ENCODE measurements at regions not wholly inside any gene's neighbourhood (a gene's known extent, or its start where the extent isn't known, plus 50 kb on each side); places are given as distances from the start of the nearest gene placed in this dataset.

DNA sequence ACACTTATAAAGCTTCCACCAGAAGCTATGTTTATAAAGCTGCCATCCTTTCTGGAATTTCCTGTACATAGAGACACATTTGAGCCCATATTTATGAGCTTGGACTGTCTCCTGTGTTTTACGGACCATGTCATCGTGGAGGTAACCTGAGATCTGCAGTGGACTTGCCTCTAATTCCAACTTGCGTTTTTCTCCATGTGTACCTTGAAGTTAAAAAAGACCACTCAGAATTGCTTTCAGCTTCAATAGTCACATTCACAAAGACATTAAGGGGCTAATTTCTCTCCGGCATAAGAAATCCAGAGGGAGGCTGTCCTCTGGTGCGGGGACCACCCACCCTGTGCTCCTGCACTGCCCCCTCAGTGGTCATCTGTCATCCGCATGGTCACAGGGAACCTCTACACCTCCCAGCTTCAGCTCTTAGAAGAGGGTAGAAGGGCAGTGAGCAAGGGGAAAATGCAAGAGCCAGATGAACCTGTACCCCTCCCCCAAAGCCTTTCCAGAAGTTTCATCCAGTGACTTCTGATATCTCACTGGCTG is 521.4 kb upstream of the CAMK1G start:
- no peaks in the 10 kb centered on the region for H3K36me3 ChIP-seq (replicated peaks; ENCODE audit: insufficient read depth, low read length)
- H3K4me3 ChIP-seq (ENCODE audit: low read length): no peak overlapping the region
- H3K4me2 ChIP-seq (ENCODE audit: low read depth, low read length): no peak overlapping the region
- no peaks in the 10 kb centered on the region for H3K9me3 ChIP-seq (replicated peaks; ENCODE audit: insufficient read depth, low read length)
- H4K20me1 ChIP-seq (ENCODE audit: insufficient read depth, low read length): no peaks in the 10 kb centered on the region
- H3F3A ChIP-seq (ENCODE audit: insufficient read depth, low read length): no peaks in the 10 kb centered on the region
- H3K9me2 ChIP-seq (replicated peaks; ENCODE audit: insufficient read depth, low read length): no peaks in the 10 kb centered on the region
- no peak overlapping the region for H2AFZ ChIP-seq (ENCODE audit: low read length)
- peaks cover 17% of the 10 kb centered on the region for H3K4me1 ChIP-seq (ENCODE audit: low read length)
- H3K79me2 ChIP-seq (ENCODE audit: low read length): no peaks in the 10 kb centered on the region
- H3K27me3 ChIP-seq (replicated peaks; ENCODE audit: insufficient read depth, low read length): no peaks in the 10 kb centered on the region
- no peak overlapping the region for H3K9ac ChIP-seq (ENCODE audit: low read length)
- TF ChIP-seq EZH2phosphoT487 (IDR thresholded peaks at IDR 0.05; ENCODE audit: low read length): no peak
- TF ChIP-seq EZH2 (optimal IDR thresholded peaks at IDR 0.05; ENCODE audit: low read depth, low read length): no peak
- TF ChIP-seq, protein P1, sequence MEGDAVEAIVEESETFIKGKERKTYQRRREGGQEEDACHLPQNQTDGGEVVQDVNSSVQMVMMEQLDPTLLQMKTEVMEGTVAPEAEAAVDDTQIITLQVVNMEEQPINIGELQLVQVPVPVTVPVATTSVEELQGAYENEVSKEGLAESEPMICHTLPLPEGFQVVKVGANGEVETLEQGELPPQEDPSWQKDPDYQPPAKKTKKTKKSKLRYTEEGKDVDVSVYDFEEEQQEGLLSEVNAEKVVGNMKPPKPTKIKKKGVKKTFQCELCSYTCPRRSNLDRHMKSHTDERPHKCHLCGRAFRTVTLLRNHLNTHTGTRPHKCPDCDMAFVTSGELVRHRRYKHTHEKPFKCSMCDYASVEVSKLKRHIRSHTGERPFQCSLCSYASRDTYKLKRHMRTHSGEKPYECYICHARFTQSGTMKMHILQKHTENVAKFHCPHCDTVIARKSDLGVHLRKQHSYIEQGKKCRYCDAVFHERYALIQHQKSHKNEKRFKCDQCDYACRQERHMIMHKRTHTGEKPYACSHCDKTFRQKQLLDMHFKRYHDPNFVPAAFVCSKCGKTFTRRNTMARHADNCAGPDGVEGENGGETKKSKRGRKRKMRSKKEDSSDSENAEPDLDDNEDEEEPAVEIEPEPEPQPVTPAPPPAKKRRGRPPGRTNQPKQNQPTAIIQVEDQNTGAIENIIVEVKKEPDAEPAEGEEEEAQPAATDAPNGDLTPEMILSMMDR (IDR thresholded peaks at IDR 0.05; ENCODE audit: low read length): no peak
- H3K27ac ChIP-seq (ENCODE audit: low read length): no peak overlapping the region
- DNase-seq: no peak

DNA sequence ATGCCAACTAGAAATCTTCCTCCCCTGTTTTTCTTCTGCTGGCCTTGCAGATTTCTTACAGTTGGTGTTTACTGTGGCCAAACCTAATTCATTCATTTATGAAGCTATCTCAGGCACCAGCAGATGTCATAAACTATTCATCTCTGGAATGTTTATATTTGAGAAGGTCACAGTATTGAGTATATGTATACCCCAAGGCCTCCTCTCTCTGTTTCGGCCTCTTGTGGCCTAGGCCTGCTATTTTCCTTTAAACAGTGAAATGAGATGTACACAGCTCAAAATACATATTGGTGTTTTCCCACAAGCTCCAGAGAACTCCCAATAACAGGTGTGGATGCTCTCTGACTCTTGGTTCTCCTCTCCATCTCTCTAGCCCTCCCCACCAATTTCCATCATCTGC is 520.7 kb upstream of the CAMK1G start:
- no peak overlapping the region for H3K9ac ChIP-seq (ENCODE audit: low read length)
- DNase-seq: no peak
- no peak overlapping the region; the same call in 1 of the 2 replicates for H2AFZ ChIP-seq (ENCODE audit: low read length)
- H3K4me2 ChIP-seq (ENCODE audit: low read depth, low read length): no peak overlapping the region
- H3K36me3 ChIP-seq (replicated peaks; ENCODE audit: insufficient read depth, low read length): no peaks in the 10 kb centered on the region
- no peaks in the 10 kb centered on the region for H3K9me2 ChIP-seq (replicated peaks; ENCODE audit: insufficient read depth, low read length)
- peaks cover 17% of the 10 kb centered on the region for H3K4me1 ChIP-seq (ENCODE audit: low read length)
- H3K79me2 ChIP-seq (ENCODE audit: low read length): no peaks in the 10 kb centered on the region
- TF ChIP-seq, protein P1 (IDR thresholded peaks at IDR 0.05; ENCODE audit: low read length): no peak
- no peak for TF ChIP-seq EZH2phosphoT487 (IDR thresholded peaks at IDR 0.05; ENCODE audit: low read length)
- TF ChIP-seq EZH2 (optimal IDR thresholded peaks at IDR 0.05; ENCODE audit: low read depth, low read length): no peak
- H3K27me3 ChIP-seq (replicated peaks; ENCODE audit: insufficient read depth, low read length): no peaks in the 10 kb centered on the region
- H3F3A ChIP-seq (ENCODE audit: insufficient read depth, low read length): no peaks in the 10 kb centered on the region
- H4K20me1 ChIP-seq (ENCODE audit: insufficient read depth, low read length): no peaks in the 10 kb centered on the region
- H3K9me3 ChIP-seq (replicated peaks; ENCODE audit: insufficient read depth, low read length): no peaks in the 10 kb centered on the region
- no peak overlapping the region for H3K27ac ChIP-seq (ENCODE audit: low read length)
- no peak overlapping the region for H3K4me3 ChIP-seq (ENCODE audit: low read length)

DNA sequence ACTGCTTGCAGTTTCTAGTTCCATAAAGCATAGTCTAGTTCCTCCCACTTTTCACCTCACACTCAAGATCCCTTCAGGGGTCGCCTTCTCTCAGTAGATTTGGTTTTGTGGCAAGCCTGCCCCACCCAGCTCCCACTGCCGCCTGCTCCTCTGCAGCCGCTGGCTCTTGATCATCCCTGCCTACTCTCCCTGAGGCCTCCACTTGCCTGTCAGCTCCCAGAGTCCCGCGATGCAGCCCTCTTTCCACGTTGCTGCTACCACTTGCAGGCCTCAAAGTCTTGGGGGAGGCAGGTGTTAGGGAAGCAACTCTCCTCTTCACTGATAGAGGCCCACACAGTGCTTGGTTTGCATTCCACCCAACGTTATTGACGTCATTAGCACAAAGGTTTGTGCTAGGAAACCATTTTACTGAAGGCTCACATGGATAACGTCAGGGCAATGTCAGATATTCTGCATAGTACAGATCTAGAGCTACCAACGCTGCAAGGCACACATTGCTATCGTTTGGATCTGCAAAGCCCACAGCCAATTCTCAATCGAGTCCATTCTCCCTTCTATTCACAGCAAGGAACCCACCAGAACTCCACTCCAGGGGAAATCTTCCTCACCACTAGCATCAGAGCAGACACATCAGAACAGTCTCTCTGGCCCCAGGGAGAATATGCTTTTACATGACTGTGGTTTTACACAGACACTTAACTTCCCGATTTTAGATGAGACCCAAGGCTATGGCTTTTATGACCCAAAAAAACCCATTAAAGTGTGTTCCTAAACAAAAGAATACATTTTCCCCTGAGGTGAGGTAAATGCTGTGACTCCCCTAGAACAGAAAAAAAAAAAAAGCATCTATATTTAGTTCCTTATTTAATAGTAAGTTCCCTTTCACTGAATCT is 519.5 kb upstream of the CAMK1G start:
- no peak overlapping the region for H3K27ac ChIP-seq (ENCODE audit: low read length)
- no peaks in the 10 kb centered on the region for H3K79me2 ChIP-seq (ENCODE audit: low read length)
- no peak overlapping the region for H3K9ac ChIP-seq (ENCODE audit: low read length)
- DNase-seq: no peak
- H3K9me2 ChIP-seq (replicated peaks; ENCODE audit: insufficient read depth, low read length): no peaks in the 10 kb centered on the region
- H3F3A ChIP-seq (ENCODE audit: insufficient read depth, low read length): no peaks in the 10 kb centered on the region
- H3K9me3 ChIP-seq (replicated peaks; ENCODE audit: insufficient read depth, low read length): no peaks in the 10 kb centered on the region
- no peaks in the 10 kb centered on the region for H3K27me3 ChIP-seq (replicated peaks; ENCODE audit: insufficient read depth, low read length)
- H3K4me3 ChIP-seq (ENCODE audit: low read length): no peak overlapping the region
- TF ChIP-seq EZH2 (optimal IDR thresholded peaks at IDR 0.05; ENCODE audit: low read depth, low read length) (no peak), EZH2phosphoT487 (IDR thresholded peaks at IDR 0.05; ENCODE audit: low read length) (no peak)
- TF ChIP-seq, protein P1 (IDR thresholded peaks at IDR 0.05; ENCODE audit: low read length): no peak
- no peak overlapping the region for H3K4me2 ChIP-seq (ENCODE audit: low read depth, low read length)
- peaks cover 25% of the 10 kb centered on the region for H3K4me1 ChIP-seq (ENCODE audit: low read length)
- H4K20me1 ChIP-seq (ENCODE audit: insufficient read depth, low read length): no peaks in the 10 kb centered on the region
- H2AFZ ChIP-seq (ENCODE audit: low read length): no peak overlapping the region
- H3K36me3 ChIP-seq (replicated peaks; ENCODE audit: insufficient read depth, low read length): no peaks in the 10 kb centered on the region

Data from MM.1S (cell line).